DND-41 (cell line): ENCODE measurements at regions not wholly inside any gene's neighbourhood (a gene's known extent, or its start where the extent isn't known, plus 50 kb on each side); places are given as distances from the start of the nearest gene placed in this dataset.

Experiments
- CTCF ChIP-seq: IDR thresholded peaks from 2 replicates; pipeline ENCODE4 v1.5.1; 2012; ENCODE audit warnings: borderline replicate concordance, low read length, moderate library complexity, mild to moderate bottlenecking; ENCODE audit not compliant: poor library complexity, severe bottlenecking; ENCODE audit errors: extremely low read depth
- EZH2 ChIP-seq: IDR thresholded peaks from 3 replicates; pipeline ENCODE4 v1.6.1; 2012; ENCODE audit warnings: borderline replicate concordance, low read depth, mild to moderate bottlenecking, moderate library complexity, low read length, inconsistent platforms; ENCODE audit not compliant: severe bottlenecking

GRCh38 chr10:59107147-59107546 lies 69.3 kb upstream of the PHYHIPL start:
- TF ChIP-seq CTCF: no peak
- no peak for TF ChIP-seq EZH2
